ENCODE measurements at regions not wholly inside any gene's neighbourhood (a gene's known extent, or its start where the extent isn't known, plus 50 kb on each side); places are given as distances from the start of the nearest gene placed in this dataset.

DNA sequence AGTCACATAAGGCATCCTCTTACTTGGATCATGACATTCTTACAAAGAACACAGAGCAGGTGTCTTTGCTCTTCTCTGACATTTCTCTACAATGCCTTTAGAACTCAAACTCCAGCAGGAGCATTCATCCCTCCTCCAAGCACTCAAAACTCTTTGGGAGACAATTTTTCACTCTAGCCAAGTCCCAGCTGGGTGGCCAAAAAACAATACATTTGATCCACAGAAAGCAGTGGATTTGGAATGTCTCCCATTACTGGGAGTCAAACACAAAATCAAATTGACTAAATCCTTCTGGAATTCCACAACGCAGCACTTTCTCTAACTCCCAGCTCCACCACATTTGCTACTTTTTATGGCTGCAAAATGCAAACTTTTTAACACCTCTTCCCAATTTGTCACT, 108.6 kb upstream of the VGLL2 start:
- peak in 1 of 11 donors; percentile 3 for DNase-seq (ENCODE audit: extremely low read depth in 1 of 11, low read depth in 9 of 11, low spot score in 4 of 11)

GRCh38 chr6:117157448-117157847, 107.9 kb upstream of the VGLL2 start:
- no peak for DNase-seq (ENCODE audit: extremely low read depth in 1 of 11, low read depth in 9 of 11, low spot score in 4 of 11)

DNA sequence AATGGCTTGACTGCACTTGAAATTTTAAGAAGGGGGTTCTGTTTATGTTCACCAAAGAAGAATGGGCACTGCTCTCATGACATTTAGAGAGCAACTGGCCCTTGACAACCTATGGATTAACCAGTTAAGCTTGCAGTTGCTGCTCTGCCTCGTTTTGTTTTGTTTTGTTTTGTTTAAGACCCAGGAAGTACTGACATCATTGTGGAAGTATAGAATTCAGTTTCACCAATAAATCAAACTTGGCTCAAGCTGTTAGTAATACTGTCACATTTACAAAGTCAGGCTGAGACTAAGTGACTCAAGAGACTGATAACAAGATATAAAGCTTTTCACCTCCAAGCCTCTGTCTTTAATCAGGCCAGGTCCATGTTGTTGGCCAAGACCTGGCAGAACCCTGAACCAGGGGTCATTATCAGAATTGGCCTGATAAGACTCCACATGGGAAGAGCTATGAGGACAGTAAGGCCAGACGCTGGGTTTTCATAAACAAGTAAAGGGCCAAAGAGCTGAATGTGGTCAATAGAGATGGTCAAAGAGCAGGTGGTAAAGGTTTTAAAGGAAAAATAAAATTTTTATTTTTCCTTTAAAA, 99.4 kb upstream of the VGLL2 start:
- DNase-seq (ENCODE audit: extremely low read depth in 1 of 11, low read depth in 9 of 11, low spot score in 4 of 11): peak in 1 of 11 donors; percentile 23

DNA sequence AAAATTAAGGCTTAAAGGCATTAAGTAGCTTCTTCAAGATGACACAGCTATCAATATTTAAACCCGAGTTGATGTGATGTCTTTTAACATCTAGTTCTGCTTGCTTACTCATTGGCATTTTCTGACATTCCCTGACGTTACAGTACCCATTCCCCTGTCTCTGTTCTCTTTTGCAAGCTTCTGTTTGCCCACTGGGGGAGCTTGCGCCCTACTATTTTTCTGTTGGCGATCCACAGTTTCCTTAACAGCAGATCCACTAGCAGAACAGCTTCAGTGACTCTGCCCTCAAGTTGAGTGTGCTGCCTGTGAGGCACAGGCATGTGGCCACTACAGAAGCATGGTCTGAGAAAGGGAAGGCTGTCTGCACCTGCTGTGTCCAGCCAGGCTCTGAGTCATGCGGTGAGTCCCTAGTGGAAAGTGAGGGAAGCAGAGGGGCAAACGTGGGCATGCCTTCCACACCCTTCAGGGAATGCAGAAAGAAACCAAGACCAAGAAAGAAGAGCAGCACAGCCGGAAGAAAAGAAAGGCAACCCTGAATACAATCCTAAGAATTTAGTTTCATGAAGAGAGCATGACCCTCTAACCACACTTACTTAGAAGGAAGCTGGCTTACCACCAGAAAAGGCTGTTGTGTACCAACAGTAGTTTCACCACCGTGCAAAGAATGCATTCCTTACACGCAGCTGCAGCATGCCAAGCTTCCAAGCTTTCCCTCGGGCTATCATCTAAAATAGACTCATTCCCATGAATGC, 97.7 kb upstream of the VGLL2 start:
- DNase-seq (ENCODE audit: extremely low read depth in 1 of 11, low read depth in 9 of 11, low spot score in 4 of 11): peak in 2 of 11 donors; percentile 15 to 23

GRCh38 chr6:117168296-117169063, 96.9 kb upstream of the VGLL2 start:
- DNase-seq (ENCODE audit: extremely low read depth in 1 of 11, low read depth in 9 of 11, low spot score in 4 of 11): no peak

DNA sequence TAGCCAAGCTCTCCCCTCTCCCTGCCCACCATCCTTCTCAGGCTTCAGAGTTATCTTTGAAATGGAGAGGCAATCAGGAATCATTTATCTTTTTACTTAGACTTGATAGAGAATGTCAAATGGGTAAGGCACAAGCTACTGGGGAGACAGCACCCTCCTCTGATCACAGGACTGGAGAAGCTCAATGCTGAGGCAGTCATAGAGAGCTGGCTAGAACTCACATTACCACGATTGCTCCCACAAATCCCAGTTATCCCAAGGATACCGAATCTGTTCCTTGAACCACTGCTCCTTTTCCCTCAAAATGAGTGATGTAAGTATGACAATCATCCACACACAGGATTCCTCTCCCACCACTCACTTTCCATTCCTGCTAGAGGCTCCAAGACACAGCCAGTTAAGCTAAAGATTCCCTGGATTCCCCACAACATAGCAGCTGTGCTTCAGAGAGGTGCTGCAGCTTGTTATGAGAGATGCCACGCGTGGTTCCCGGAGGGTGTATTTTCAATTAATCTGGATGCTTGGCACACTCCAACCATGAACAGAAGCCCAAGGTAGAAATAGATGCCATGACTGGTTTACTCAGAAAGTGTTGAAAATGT, 96.2 kb upstream of the VGLL2 start:
- DNase-seq (ENCODE audit: extremely low read depth in 1 of 11, low read depth in 9 of 11, low spot score in 4 of 11): no peak

DNA sequence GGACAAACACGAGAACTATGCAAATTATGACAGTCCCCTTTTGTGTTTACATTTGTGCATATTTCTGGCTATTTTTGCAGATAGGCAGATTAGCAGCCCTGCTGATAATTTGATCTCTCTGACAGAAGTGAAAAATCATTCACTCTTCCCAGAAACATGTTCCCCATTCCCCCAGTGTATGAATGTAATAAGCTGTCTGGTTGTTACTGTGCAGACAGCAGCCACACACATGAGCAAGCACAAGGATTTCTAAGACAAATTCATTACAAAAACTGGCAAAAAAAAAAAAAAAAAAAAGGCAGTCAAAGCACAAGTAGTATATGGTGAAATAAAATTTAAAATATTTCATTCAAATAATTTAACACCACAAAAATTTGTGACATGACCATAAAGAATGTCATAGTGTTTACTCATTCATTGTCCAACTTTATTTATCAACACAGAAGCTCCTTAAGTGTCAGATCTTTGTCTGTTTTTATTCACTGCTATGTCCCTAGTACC, 95.5 kb upstream of the VGLL2 start:
- DNase-seq (ENCODE audit: extremely low read depth in 1 of 11, low read depth in 9 of 11, low spot score in 4 of 11): no peak

- DNase-seq (ENCODE audit: extremely low read depth in 1 of 11, low read depth in 9 of 11, low spot score in 4 of 11): no peak
Measured at GRCh38 chr6:117174835-117175360, 90.5 kb upstream of the VGLL2 start.

DNA sequence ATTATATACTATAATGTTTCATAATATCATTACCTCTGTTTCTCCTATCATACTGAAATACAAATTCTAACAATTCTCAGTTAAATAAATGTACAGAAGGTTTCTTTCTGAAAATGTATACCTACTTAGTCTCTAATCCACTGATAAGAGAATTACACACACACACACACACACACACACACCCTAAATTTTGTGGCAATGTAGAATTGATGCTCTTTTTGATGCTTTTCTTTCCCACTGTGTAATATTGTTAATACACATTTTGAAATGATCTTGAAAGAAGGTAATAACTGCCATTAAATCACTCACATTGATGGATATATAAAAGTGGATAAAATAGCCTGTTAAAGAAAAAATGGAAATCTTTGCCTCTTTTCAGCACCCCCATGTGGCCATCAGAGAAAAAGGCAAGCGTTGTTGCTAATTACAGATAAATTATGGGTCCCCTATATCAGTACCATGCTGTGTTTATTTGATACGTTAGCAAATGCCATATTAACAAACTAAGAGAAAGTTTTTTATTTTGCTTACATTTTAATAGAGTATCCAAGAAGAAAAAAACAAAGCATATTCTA, 76.6 kb upstream of the VGLL2 start:
- no peak for DNase-seq (ENCODE audit: extremely low read depth in 1 of 11, low read depth in 9 of 11, low spot score in 4 of 11)

- no peak for DNase-seq (ENCODE audit: extremely low read depth in 1 of 11, low read depth in 9 of 11, low spot score in 4 of 11)
Measured at GRCh38 chr6:117191009-117191408, 74.3 kb upstream of the VGLL2 start.

GRCh38 chr6:117191448-117191847, 73.9 kb upstream of the VGLL2 start:
- DNase-seq (ENCODE audit: extremely low read depth in 1 of 11, low read depth in 9 of 11, low spot score in 4 of 11): no peak

DNA sequence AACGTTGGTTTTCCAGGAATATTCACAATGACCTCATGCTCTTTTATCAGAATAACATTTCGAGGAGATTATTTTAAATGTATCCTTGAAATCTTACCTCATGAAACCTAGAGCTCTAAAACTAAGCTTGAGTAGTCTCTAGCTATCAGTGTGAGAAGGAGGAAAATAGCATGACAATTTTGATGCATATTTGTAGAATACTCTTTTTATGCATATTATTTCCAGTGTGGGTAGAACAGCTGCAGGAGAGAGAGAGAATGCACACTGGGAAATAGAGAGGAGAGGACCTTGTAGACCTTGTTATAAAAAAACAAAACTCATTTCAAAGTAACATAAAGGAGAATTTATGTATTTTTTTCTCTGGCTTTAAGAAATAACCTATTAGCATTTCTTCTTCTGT, 71.1 kb upstream of the VGLL2 start:
- DNase-seq (ENCODE audit: extremely low read depth in 1 of 11, low read depth in 9 of 11, low spot score in 4 of 11): no peak

GRCh38 chr6:117194978-117195377, 70.4 kb upstream of the VGLL2 start:
- no peak for DNase-seq (ENCODE audit: extremely low read depth in 1 of 11, low read depth in 9 of 11, low spot score in 4 of 11)

DNA sequence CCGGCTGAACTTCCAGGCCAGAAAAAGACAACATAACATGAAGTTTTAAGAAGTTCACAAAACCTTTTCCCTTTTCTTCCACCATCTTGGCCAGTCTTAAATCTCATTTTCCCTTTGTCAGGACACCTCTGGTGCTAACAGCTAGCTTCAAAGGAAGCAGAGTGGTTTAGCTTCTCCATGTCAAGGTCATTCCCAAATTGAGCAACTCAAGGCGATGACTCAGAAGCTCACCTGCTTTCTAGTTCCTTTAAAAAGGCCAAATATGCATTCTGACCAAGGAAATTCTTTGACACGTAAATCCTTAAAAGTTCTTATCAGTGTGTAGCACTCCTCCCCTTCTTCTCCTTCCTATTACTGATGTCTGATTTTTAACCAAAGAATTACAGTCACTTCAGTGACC, 69.6 kb upstream of the VGLL2 start:
- DNase-seq (ENCODE audit: extremely low read depth in 1 of 11, low read depth in 9 of 11, low spot score in 4 of 11): no peak

GRCh38 chr6:117200067-117200466, 65.3 kb upstream of the VGLL2 start:
- DNase-seq (ENCODE audit: extremely low read depth in 1 of 11, low read depth in 9 of 11, low spot score in 4 of 11): peak in 2 of 11 donors; percentile 4 to 17

GRCh38 chr6:117204903-117205302, 60.5 kb upstream of the VGLL2 start:
- no peak for DNase-seq (ENCODE audit: extremely low read depth in 1 of 11, low read depth in 9 of 11, low spot score in 4 of 11)

DNA sequence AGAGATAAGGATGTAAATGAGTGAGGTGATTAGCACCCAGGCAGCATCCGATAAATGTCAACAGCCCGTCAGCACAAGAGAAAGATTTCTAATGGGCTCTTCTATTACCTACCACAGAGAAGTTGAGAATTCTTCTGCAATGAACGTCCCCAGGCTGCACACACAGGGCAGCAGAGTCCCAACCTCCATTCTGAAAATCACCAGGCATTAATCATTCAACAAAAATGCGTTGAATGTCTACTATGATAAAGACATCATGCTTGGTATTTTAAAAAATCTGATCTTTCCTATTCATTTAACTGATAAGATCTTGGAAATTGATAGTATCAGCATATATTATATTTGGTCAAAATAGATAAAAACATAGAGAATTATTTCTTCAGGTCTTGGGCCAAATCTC, 59.5 kb upstream of the VGLL2 start:
- DNase-seq (ENCODE audit: extremely low read depth in 1 of 11, low read depth in 9 of 11, low spot score in 4 of 11): no peak

DNA sequence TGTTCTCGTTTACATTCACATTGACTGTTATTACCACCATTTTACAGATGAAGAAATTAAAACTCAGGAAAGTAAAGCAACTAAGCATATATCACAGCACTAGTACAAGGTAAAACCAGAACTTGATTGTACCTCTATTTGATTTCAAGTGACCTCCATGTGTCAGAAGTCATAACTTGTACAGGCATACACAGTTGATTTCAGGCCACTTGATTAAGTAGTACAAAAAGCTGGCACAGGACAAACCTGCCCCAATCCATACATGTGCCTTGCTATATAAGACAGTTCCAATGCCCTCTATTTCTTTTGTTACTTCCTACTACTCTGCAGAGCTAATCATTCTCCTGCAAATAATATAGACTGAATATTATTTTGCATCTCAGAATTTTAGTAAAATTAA, 58.8 kb upstream of the VGLL2 start:
- no peak for DNase-seq (ENCODE audit: extremely low read depth in 1 of 11, low read depth in 9 of 11, low spot score in 4 of 11)

All from renal cortex interstitium (tissue), 11 donors.